Erythroblast (primary cell): ENCODE measurements at regions not wholly inside any gene's neighbourhood (a gene's known extent, or its start where the extent isn't known, plus 50 kb on each side); places are given as distances from the start of the nearest gene placed in this dataset.

Experiments
- GATA1 ChIP-seq: IDR thresholded peaks from 2 replicates; pipeline ENCODE4 v1.6.1; 2011; ENCODE audit warnings: low read depth, mild to moderate bottlenecking, control low read depth, low read length, moderate library complexity
- POLR2A ChIP-seq: IDR thresholded peaks from 2 replicates; pipeline ENCODE4 v1.6.1; 2011; ENCODE audit warnings: mild to moderate bottlenecking, low read length

DNA sequence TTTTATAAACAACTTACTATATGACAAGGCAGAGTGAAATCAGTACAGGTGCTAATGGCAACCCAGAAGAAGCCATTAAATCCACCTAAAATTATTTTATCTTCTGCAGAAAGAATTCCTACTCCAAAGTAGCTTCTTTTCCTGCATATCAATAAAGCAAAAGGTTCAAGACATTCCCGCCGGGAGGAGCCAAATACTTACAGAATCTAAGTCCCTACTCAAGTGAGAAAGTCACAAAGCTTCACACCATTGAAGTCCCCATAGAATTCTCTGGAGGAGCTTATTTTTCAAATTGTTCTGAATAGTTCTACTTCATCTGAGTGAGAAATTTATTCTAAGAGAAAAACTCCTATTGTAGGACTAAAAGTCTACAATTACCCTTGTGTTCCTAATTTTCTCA is 233.7 kb upstream of the HNRNPA3 start:
- TF ChIP-seq POLR2A (no peak), GATA1 (no peak)
